Loucy (cell line): ENCODE measurements at regions not wholly inside any gene's neighbourhood (a gene's known extent, or its start where the extent isn't known, plus 50 kb on each side); places are given as distances from the start of the nearest gene placed in this dataset.

Source experiments
- H2AFZ ChIP-seq: fragments of 200-600 bp; sonication (generic); 2 replicates; pipeline ENCODE4 v1.6.0; 2016; ENCODE audit warnings: antibody characterized with exemption, mild to moderate bottlenecking, low read length, moderate library complexity
- H3F3A ChIP-seq: fragments of 200-600 bp; 2 replicates; pipeline ENCODE4 v1.6.0; 2016; ENCODE audit warnings: antibody characterized with exemption, low read depth, mild to moderate bottlenecking
- H3K27me3 ChIP-seq: fragments of 200-600 bp; sonication (generic); 2 replicates; pipeline ENCODE4 v1.6.1; 2014; ENCODE audit warnings: low read length, mild to moderate bottlenecking; ENCODE audit not compliant: insufficient read depth, poor library complexity, severe bottlenecking
- H3K36me3 ChIP-seq: fragments of 200-600 bp; sonication (generic); 2 replicates; pipeline ENCODE4 v1.6.1; 2016; ENCODE audit warnings: low read length; ENCODE audit not compliant: insufficient read depth
- H3K4me1 ChIP-seq: fragments of 200-600 bp; sonication (generic); 2 replicates; pipeline ENCODE4 v1.5.1; 2014; ENCODE audit warnings: low read length, mild to moderate bottlenecking; ENCODE audit not compliant: insufficient read depth, poor library complexity, severe bottlenecking
- H3K4me2 ChIP-seq: fragments of 200-600 bp; sonication (generic); 2 replicates; pipeline ENCODE4 v1.6.0; 2014; ENCODE audit warnings: antibody characterized with exemption, low read length, low read depth, mild to moderate bottlenecking; ENCODE audit not compliant: poor library complexity, severe bottlenecking
- H3K4me3 ChIP-seq: fragments of 200-600 bp; sonication (generic); 2 replicates; pipeline ENCODE4 v1.5.1; 2014; ENCODE audit warnings: low read length, mild to moderate bottlenecking, mixed read lengths; ENCODE audit not compliant: poor library complexity, severe bottlenecking
- H3K79me2 ChIP-seq: fragments of 200-600 bp; sonication (generic); 2 replicates; pipeline ENCODE4 v1.6.1; 2014; ENCODE audit warnings: low read length; ENCODE audit not compliant: insufficient read depth
- H3K9ac ChIP-seq: fragments of 200-600 bp; sonication (generic); 2 replicates; pipeline ENCODE4 v1.6.0; 2014; ENCODE audit warnings: mild to moderate bottlenecking, low read depth, low read length, moderate library complexity; ENCODE audit not compliant: poor library complexity, severe bottlenecking
- H3K9me2 ChIP-seq: fragments of 200-600 bp; sonication (generic); replicated peaks from 2 replicates; pipeline ENCODE4 v1.6.1; 2016; ENCODE audit warnings: low read depth, low read length, mixed read lengths
- H3K9me3 ChIP-seq: fragments of 200-600 bp; sonication (generic); 2 replicates; pipeline ENCODE4 v1.6.1; 2014; ENCODE audit warnings: mild to moderate bottlenecking, antibody characterized with exemption, low read length, low read depth; ENCODE audit not compliant: insufficient read depth
- H4K20me1 ChIP-seq: fragments of 200-600 bp; sonication (generic); 2 replicates; pipeline ENCODE4 v1.6.0; 2014; ENCODE audit warnings: antibody characterized with exemption, low read length, mild to moderate bottlenecking; ENCODE audit not compliant: insufficient read depth, poor library complexity, severe bottlenecking
- EZH2phosphoT487 ChIP-seq: fragments of 200-600 bp; IDR thresholded peaks from 2 replicates; pipeline ENCODE4 v1.6.1; 2018; ENCODE audit warnings: antibody characterized with exemption, mild to moderate bottlenecking, moderate library complexity, borderline replicate concordance
- TF ChIP-seq, protein P1 (sequence below): fragments of 200-600 bp; sonication (generic); conservative IDR thresholded peaks from 2 replicates; pipeline ENCODE4 v1.5.1; 2014; ENCODE audit warnings: mild to moderate bottlenecking, antibody characterized with exemption, low read length

GRCh38 chr13:68522184-68522583, 1292.0 kb upstream of the PCDH9 start:
- no peak for TF ChIP-seq EZH2phosphoT487
- TF ChIP-seq, protein P1, sequence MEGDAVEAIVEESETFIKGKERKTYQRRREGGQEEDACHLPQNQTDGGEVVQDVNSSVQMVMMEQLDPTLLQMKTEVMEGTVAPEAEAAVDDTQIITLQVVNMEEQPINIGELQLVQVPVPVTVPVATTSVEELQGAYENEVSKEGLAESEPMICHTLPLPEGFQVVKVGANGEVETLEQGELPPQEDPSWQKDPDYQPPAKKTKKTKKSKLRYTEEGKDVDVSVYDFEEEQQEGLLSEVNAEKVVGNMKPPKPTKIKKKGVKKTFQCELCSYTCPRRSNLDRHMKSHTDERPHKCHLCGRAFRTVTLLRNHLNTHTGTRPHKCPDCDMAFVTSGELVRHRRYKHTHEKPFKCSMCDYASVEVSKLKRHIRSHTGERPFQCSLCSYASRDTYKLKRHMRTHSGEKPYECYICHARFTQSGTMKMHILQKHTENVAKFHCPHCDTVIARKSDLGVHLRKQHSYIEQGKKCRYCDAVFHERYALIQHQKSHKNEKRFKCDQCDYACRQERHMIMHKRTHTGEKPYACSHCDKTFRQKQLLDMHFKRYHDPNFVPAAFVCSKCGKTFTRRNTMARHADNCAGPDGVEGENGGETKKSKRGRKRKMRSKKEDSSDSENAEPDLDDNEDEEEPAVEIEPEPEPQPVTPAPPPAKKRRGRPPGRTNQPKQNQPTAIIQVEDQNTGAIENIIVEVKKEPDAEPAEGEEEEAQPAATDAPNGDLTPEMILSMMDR: no peak
- H3K4me3 ChIP-seq: no peak overlapping the region
- H3K9me3 ChIP-seq: no peaks in the 10 kb centered on the region
- H3K4me2 ChIP-seq: no peak overlapping the region
- H4K20me1 ChIP-seq: no peaks in the 10 kb centered on the region
- H3K4me1 ChIP-seq: no peaks in the 10 kb centered on the region
- H3K36me3 ChIP-seq: no peaks in the 10 kb centered on the region
- no peaks in the 10 kb centered on the region for H3F3A ChIP-seq
- no peak overlapping the region for H3K9ac ChIP-seq
- no peaks in the 10 kb centered on the region for H3K9me2 ChIP-seq
- H3K79me2 ChIP-seq: no peaks in the 10 kb centered on the region
- no peaks in the 10 kb centered on the region for H3K27me3 ChIP-seq
- H2AFZ ChIP-seq: no peak overlapping the region

DNA sequence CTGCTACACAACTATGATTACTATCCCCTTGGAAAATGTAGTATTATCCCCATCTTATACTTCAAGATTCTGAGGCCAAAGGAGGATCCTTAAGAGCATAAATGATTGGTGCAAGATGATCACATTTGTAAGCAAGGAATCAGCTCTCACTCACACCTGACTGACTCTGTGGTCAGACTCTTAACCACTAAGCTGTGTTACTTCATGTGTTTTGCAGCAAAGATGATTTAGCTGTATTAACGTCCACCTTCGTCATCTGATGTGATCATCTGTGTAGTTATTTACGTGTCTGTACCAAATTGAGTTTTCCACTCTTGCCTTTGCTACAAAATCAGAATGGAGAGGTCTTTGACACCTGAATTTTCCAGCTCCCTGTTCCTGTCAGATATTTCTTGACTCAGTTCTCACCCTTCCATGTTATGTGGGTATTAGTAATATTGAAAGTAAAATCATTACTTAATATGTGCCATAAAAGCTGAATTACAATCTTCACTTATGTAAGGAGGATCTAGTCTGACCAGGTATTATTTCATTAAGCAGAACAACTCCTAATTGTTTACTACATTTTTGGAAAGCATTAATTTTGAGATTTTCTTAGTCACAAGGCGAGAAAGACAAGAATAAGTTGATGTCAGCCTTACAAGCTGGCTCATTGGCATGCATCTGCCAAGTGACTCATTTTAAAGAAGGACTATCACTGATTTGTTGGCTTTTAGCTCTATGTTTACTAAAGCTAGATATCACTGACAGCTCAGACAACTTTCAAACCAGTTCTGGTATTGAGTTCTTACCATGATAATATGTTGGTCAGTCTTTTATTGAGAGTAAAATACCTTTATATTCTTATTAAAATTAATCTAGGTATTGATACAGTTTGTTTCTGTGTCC, 1279.8 kb upstream of the PCDH9 start:
- H3K4me1 ChIP-seq: no peaks in the 10 kb centered on the region
- no peak overlapping the region for H2AFZ ChIP-seq
- no peaks in the 10 kb centered on the region for H3K79me2 ChIP-seq
- H3K9me2 ChIP-seq: no peaks in the 10 kb centered on the region
- no peaks in the 10 kb centered on the region for H4K20me1 ChIP-seq
- no peaks in the 10 kb centered on the region for H3K36me3 ChIP-seq
- H3K9me3 ChIP-seq: no peaks in the 10 kb centered on the region
- no peak for TF ChIP-seq EZH2phosphoT487
- TF ChIP-seq, protein P1: no peak
- H3K4me3 ChIP-seq: no peak overlapping the region
- no peaks in the 10 kb centered on the region for H3K27me3 ChIP-seq
- H3K9ac ChIP-seq: no peak overlapping the region
- H3K4me2 ChIP-seq: no peak overlapping the region
- H3F3A ChIP-seq: no peaks in the 10 kb centered on the region

- H3F3A ChIP-seq: no peaks in the 10 kb centered on the region
- H3K9me3 ChIP-seq: no peaks in the 10 kb centered on the region
- no peak overlapping the region for H3K4me2 ChIP-seq
- H3K36me3 ChIP-seq: no peaks in the 10 kb centered on the region
- no peak overlapping the region for H3K4me3 ChIP-seq
- H3K9me2 ChIP-seq: no peaks in the 10 kb centered on the region
- H3K9ac ChIP-seq: no peak overlapping the region
- TF ChIP-seq, protein P1: no peak
- TF ChIP-seq EZH2phosphoT487: no peak
- H2AFZ ChIP-seq: no peak overlapping the region
- no peaks in the 10 kb centered on the region for H3K27me3 ChIP-seq
- no peaks in the 10 kb centered on the region for H4K20me1 ChIP-seq
- no peaks in the 10 kb centered on the region for H3K79me2 ChIP-seq
- no peaks in the 10 kb centered on the region for H3K4me1 ChIP-seq
Measured at GRCh38 chr13:68506888-68507551, 1276.9 kb upstream of the PCDH9 start.
